Natural killer cell (primary cell): ENCODE measurements at regions not wholly inside any gene's neighbourhood (a gene's known extent, or its start where the extent isn't known, plus 50 kb on each side); places are given as distances from the start of the nearest gene placed in this dataset.

Experiments
- ATAC-seq, 3 donors: fragments of 150-1000 bp in 2 of 3; fragments of 200-7000 bp in 1 of 3; cut with Tn5 transposase; 1 replicate in 1 of 3; 2 replicates in 2 of 3; pipeline ENCODE4 v1.10.0; 2021; ENCODE audit warnings: mild to moderate bottlenecking in 2 of 3, moderate library complexity in 2 of 3
- DNase-seq, 2 donors: peaks; one replicate each; pipeline versions ENCODE4 v3.0.0 to v3.0.0-alpha.2; 2013 to 2021; ENCODE audit warnings: mixed read lengths in 1 of 2
- H3K27ac ChIP-seq: one replicate; pipeline ENCODE4 v1.5.1; 2013; ENCODE audit warnings: mild to moderate bottlenecking, low read length
- H3K27me3 ChIP-seq: one replicate; pipeline ENCODE4 v1.6.1; 2013; ENCODE audit warnings: low read length; ENCODE audit not compliant: control insufficient read depth, insufficient read depth
- H3K36me3 ChIP-seq: one replicate; pipeline ENCODE4 v1.6.1; 2013; ENCODE audit warnings: low read length; ENCODE audit not compliant: control insufficient read depth, insufficient read depth
- H3K4me1 ChIP-seq: one replicate; pipeline ENCODE4 v1.6.1; 2013; ENCODE audit warnings: low read length; ENCODE audit not compliant: control insufficient read depth, insufficient read depth
- H3K4me3 ChIP-seq: one replicate; pipeline ENCODE4 v1.5.1; 2013; ENCODE audit warnings: low read length
- H3K9me3 ChIP-seq: one replicate; pipeline ENCODE4 v1.6.1; 2013; ENCODE audit warnings: low read length; ENCODE audit not compliant: control insufficient read depth, insufficient read depth
- H3K27ac Mint-ChIP-seq, 2 donors: one replicate each; pipeline ENCODE4 v1.8.0; 2022; ENCODE audit warnings: mild to moderate bottlenecking in 2 of 2, mixed read lengths in 2 of 2, moderate library complexity in 1 of 2
- H3K27me3 Mint-ChIP-seq, 2 donors: one replicate each; pipeline ENCODE4 v1.8.0; 2022; ENCODE audit warnings: low read depth in 2 of 2, mixed read lengths in 2 of 2
- H3K36me3 Mint-ChIP-seq: one replicate; pipeline ENCODE4 v1.8.0; 2022; ENCODE audit warnings: mixed read lengths
- H3K4me1 Mint-ChIP-seq, 2 donors: one replicate each; pipeline ENCODE4 v1.8.0; 2022; ENCODE audit warnings: mixed read lengths in 2 of 2
- H3K4me3 Mint-ChIP-seq: one replicate; pipeline ENCODE4 v1.8.0; 2022; ENCODE audit warnings: mild to moderate bottlenecking, moderate library complexity, mixed read lengths
- H3K9me3 Mint-ChIP-seq, 2 donors: one replicate each; pipeline ENCODE4 v1.8.0; 2022; ENCODE audit warnings: mixed read lengths in 2 of 2
- WGBS: methylation state at CpG from one replicate; pipeline ENCODE4 v1.1.7; 2013; ENCODE audit warnings: missing lambda C conversion rate; ENCODE audit not compliant: insufficient coverage; 5-methylcytosine and 5-hydroxymethylcytosine counted together
- intact Hi-C: fragments of 100-400 bp; cut with micrococcal nuclease; formaldehyde crosslinking; loops from one replicate; pipeline ENCODE4 v1.14.2; 2022
- TF ChIP-seq, protein P1 (sequence below): fragments of 200-600 bp; IDR thresholded peaks from one replicate; pipeline ENCODE4 v1.8.0; 2022; ENCODE audit warnings: antibody characterized with exemption

- Histone ChIP-seq H3K4me3 (no peak overlapping the region), H3K36me3 (no peaks in the 10 kb centered on the region), H3K9me3 (no peaks in the 10 kb centered on the region), H3K4me1 (no peaks in the 10 kb centered on the region), H3K27ac (no peak overlapping the region), H3K27me3 (no peaks in the 10 kb centered on the region)
- no peak overlapping the region for H3K4me3 Mint-ChIP-seq
- DNase-seq (no peak), ATAC-seq (no peak)
- H3K27ac Mint-ChIP-seq: no peak overlapping the region
- no peaks in the 10 kb centered on the region for H3K4me1 Mint-ChIP-seq
- H3K36me3 Mint-ChIP-seq: no peaks in the 10 kb centered on the region
- WGBS: 96% methylated on average over 7 of the region's 13 CpGs
- H3K9me3 Mint-ChIP-seq: peaks cover 0 to 4% of the 10 kb centered on the region in 2 donors
- peaks cover 0 to 2% of the 10 kb centered on the region in 2 donors for H3K27me3 Mint-ChIP-seq
- intact Hi-C loops: no loop called here
- TF ChIP-seq, protein P1, sequence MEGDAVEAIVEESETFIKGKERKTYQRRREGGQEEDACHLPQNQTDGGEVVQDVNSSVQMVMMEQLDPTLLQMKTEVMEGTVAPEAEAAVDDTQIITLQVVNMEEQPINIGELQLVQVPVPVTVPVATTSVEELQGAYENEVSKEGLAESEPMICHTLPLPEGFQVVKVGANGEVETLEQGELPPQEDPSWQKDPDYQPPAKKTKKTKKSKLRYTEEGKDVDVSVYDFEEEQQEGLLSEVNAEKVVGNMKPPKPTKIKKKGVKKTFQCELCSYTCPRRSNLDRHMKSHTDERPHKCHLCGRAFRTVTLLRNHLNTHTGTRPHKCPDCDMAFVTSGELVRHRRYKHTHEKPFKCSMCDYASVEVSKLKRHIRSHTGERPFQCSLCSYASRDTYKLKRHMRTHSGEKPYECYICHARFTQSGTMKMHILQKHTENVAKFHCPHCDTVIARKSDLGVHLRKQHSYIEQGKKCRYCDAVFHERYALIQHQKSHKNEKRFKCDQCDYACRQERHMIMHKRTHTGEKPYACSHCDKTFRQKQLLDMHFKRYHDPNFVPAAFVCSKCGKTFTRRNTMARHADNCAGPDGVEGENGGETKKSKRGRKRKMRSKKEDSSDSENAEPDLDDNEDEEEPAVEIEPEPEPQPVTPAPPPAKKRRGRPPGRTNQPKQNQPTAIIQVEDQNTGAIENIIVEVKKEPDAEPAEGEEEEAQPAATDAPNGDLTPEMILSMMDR: no peak
Observed at GRCh38 chr16:54632322-54633220, 298.1 kb upstream of the IRX5 start.

- H3K36me3 Mint-ChIP-seq: no peaks in the 10 kb centered on the region
- DNase-seq: no peak
- 82% methylated on average over 4 of the region's 4 CpGs for WGBS
- H3K27me3 Mint-ChIP-seq: peaks cover 0 to 2% of the 10 kb centered on the region in 2 donors
- intact Hi-C loops: no loop called here
- Histone ChIP-seq H3K4me3 (no peak overlapping the region), H3K9me3 (no peaks in the 10 kb centered on the region), H3K27me3 (no peaks in the 10 kb centered on the region), H3K27ac (no peak overlapping the region), H3K36me3 (no peaks in the 10 kb centered on the region), H3K4me1 (no peaks in the 10 kb centered on the region)
- no peak for ATAC-seq
- H3K27ac Mint-ChIP-seq: no peak overlapping the region
- no peaks in the 10 kb centered on the region for H3K4me1 Mint-ChIP-seq
- TF ChIP-seq, protein P1: no peak
- H3K4me3 Mint-ChIP-seq: no peak overlapping the region
- peaks cover 0 to 4% of the 10 kb centered on the region in 2 donors for H3K9me3 Mint-ChIP-seq
Observed at GRCh38 chr16:54631782-54632181, 298.9 kb upstream of the IRX5 start.

GRCh38 chr16:54630284-54630967, 300.2 kb upstream of the IRX5 start:
- no peak for DNase-seq
- 86% methylated on average over 4 of the region's 4 CpGs for WGBS
- Mint-ChIP-seq H3K27ac (no peak overlapping the region), H3K9me3 (peaks cover 0 to 2% of the 10 kb centered on the region in 2 donors), H3K36me3 (no peaks in the 10 kb centered on the region), H3K4me3 (no peak overlapping the region), H3K4me1 (no peaks in the 10 kb centered on the region), H3K27me3 (peaks cover 0 to 2% of the 10 kb centered on the region in 2 donors)
- intact Hi-C loops: no loop called here
- ATAC-seq: no peak
- Histone ChIP-seq H3K27me3 (no peaks in the 10 kb centered on the region), H3K27ac (no peak overlapping the region), H3K36me3 (no peaks in the 10 kb centered on the region), H3K9me3 (no peaks in the 10 kb centered on the region), H3K4me3 (no peak overlapping the region), H3K4me1 (no peaks in the 10 kb centered on the region)
- TF ChIP-seq, protein P1: no peak
